Ovary (tissue), 7 donors: ENCODE measurements at regions not wholly inside any gene's neighbourhood (a gene's known extent, or its start where the extent isn't known, plus 50 kb on each side); places are given as distances from the start of the nearest gene placed in this dataset.

Experiments used
- DNase-seq, 5 donors: peaks; one replicate each; pipeline ENCODE4 v3.0.0-alpha.2; 2019 to 2020
- H3K27ac ChIP-seq, 2 donors: fragments of 200-600 bp; one replicate each; pipeline versions ENCODE4 v1.5.1 to v1.8.0; 2019 to 2022
- H3K27me3 ChIP-seq: fragments of 200-600 bp; one replicate; pipeline ENCODE4 v1.8.0; 2022
- H3K36me3 ChIP-seq: fragments of 200-600 bp; sonication (generic); one replicate; pipeline ENCODE4 v1.5.1; 2019
- H3K4me1 ChIP-seq: one replicate; pipeline ENCODE4 v1.8.1; 2013; ENCODE audit warnings: mild to moderate bottlenecking, moderate library complexity; ENCODE audit not compliant: insufficient read depth
- H3K4me3 ChIP-seq: fragments of 200-600 bp; sonication (generic); one replicate; pipeline ENCODE4 v1.5.1; 2017
- H3K9me3 ChIP-seq, 2 donors: fragments of 200-600 bp in 1 of 2; sonication (generic) in 1 of 2; one replicate each; pipeline versions ENCODE4 v1.5.1 to v1.8.1; 2013 to 2019; ENCODE audit warnings: mild to moderate bottlenecking in 1 of 2, moderate library complexity in 1 of 2
- EP300 ChIP-seq: sonication (generic); formaldehyde crosslinking; IDR thresholded peaks from one replicate; pipeline ENCODE4 v1.6.1; 2017; ENCODE audit warnings: antibody characterized with exemption
- POLR2A ChIP-seq: fragments of 450-650 bp; IDR thresholded peaks from one replicate; pipeline ENCODE4 v1.6.1; 2017; ENCODE audit warnings: antibody characterized with exemption, mild to moderate bottlenecking, moderate library complexity
- WGBS, 3 donors: extraction: QIAGEN DNeasy Blood & Tissue Kit in 1 of 3; methylation state at CpG; one replicate each; pipeline versions ENCODE4 v1.1.5 to v1.1.7; 2013 to 2017; 5-methylcytosine and 5-hydroxymethylcytosine counted together
- intact Hi-C, 4 donors: fragments of 100-400 bp; cut with DNase I; formaldehyde crosslinking; loops; one replicate each; pipeline versions ENCODE4 v1.11.0 to v1.15.1; 2022 to 2023
- TF ChIP-seq, protein P1 (sequence below), 3 donors: fragments of 450-650 bp in 2 of 3; fragments of 200-600 bp in 1 of 3; IDR thresholded peaks; one replicate each; pipeline versions ENCODE4 v1.5.1 to v1.8.0; 2016 to 2022; ENCODE audit warnings: antibody characterized with exemption in 3 of 3, mild to moderate bottlenecking in 1 of 3
- donor health status: DM: no; HTN: no; CAD: no; lungs with moderate emphysema.
- donor health status: DM: no; HTN: no; CAD: no.
- donor health status: Bipolar disorder and iron deficiency.
- donor health status: DM: no; HTN: no; CAD: no.
- donor health status: DM: yes; HTN: yes; CAD: no.

DNA sequence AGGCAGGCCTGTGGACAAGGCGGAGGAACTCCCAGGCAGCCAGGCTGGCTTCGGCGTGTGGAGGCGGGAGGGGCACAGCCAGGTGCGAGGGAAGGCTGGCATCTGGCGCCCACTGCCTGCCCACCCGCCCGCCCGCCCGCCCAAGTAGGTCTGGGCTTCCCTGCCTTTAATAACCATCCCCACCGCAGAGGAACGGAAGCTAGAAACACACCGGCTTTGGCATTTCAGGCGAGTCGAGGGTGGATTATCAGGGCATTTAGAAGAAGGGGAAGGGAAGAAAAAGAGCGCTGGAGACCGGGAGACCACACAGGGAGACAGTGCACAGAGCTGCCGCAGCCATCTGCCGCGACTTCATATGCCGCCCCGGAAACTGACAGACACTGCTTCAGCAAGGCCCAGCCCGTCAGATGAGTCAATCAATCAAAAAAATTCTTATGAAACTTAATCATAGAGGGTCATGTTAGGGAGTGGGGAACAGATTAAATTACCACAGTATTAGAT, 199.7 kb downstream of the TSHZ3 start:
- no peak for TF ChIP-seq EP300
- TF ChIP-seq, protein P1, sequence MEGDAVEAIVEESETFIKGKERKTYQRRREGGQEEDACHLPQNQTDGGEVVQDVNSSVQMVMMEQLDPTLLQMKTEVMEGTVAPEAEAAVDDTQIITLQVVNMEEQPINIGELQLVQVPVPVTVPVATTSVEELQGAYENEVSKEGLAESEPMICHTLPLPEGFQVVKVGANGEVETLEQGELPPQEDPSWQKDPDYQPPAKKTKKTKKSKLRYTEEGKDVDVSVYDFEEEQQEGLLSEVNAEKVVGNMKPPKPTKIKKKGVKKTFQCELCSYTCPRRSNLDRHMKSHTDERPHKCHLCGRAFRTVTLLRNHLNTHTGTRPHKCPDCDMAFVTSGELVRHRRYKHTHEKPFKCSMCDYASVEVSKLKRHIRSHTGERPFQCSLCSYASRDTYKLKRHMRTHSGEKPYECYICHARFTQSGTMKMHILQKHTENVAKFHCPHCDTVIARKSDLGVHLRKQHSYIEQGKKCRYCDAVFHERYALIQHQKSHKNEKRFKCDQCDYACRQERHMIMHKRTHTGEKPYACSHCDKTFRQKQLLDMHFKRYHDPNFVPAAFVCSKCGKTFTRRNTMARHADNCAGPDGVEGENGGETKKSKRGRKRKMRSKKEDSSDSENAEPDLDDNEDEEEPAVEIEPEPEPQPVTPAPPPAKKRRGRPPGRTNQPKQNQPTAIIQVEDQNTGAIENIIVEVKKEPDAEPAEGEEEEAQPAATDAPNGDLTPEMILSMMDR (IDR thresholded peaks at IDR 0.05): no peak
- TF ChIP-seq POLR2A: no peak
- H3K27me3 ChIP-seq: no peaks in the 10 kb centered on the region
- no peaks in the 10 kb centered on the region for H3K4me1 ChIP-seq
- no peak for DNase-seq
- 88 to 90% (median 89%) methylated on average over 23 of the region's 23 CpGs for WGBS, 3 donors
- H3K27ac ChIP-seq: no peak overlapping the region
- intact Hi-C loops: no loop called here
- H3K4me3 ChIP-seq: no peak overlapping the region
- H3K9me3 ChIP-seq: no peaks in the 10 kb centered on the region
- no peaks in the 10 kb centered on the region for H3K36me3 ChIP-seq

- no peak overlapping the region for H3K27ac ChIP-seq
- TF ChIP-seq EP300: no peak
- TF ChIP-seq, protein P1 (IDR thresholded peaks at IDR 0.05): no peak
- TF ChIP-seq POLR2A: no peak
- H3K9me3 ChIP-seq: no peaks in the 10 kb centered on the region
- no peaks in the 10 kb centered on the region for H3K4me1 ChIP-seq
- H3K36me3 ChIP-seq: no peaks in the 10 kb centered on the region
- 76 to 84% (median 83%) methylated on average over 4 of the region's 4 CpGs for WGBS, 3 donors
- no peak overlapping the region for H3K4me3 ChIP-seq
- DNase-seq: no peak
- intact Hi-C loops: no loop called here
- no peaks in the 10 kb centered on the region for H3K27me3 ChIP-seq
Observed at GRCh38 chr19:31148671-31149070, 200.6 kb downstream of the TSHZ3 start.

- Histone ChIP-seq H3K4me3 (no peak overlapping the region), H3K36me3 (no peaks in the 10 kb centered on the region), H3K9me3 (no peaks in the 10 kb centered on the region), H3K27me3 (no peaks in the 10 kb centered on the region), H3K4me1 (no peaks in the 10 kb centered on the region), H3K27ac (no peak overlapping the region)
- intact Hi-C loops: no loop called here
- TF ChIP-seq EP300 (no peak), POLR2A (no peak)
- TF ChIP-seq, protein P1 (IDR thresholded peaks at IDR 0.05): no peak
- no peak for DNase-seq
- 93 to 96% (median 95%) methylated on average over 2 of the region's 2 CpGs for WGBS, 3 donors
Observed at GRCh38 chr19:31147234-31147633, 202.0 kb downstream of the TSHZ3 start.

DNA sequence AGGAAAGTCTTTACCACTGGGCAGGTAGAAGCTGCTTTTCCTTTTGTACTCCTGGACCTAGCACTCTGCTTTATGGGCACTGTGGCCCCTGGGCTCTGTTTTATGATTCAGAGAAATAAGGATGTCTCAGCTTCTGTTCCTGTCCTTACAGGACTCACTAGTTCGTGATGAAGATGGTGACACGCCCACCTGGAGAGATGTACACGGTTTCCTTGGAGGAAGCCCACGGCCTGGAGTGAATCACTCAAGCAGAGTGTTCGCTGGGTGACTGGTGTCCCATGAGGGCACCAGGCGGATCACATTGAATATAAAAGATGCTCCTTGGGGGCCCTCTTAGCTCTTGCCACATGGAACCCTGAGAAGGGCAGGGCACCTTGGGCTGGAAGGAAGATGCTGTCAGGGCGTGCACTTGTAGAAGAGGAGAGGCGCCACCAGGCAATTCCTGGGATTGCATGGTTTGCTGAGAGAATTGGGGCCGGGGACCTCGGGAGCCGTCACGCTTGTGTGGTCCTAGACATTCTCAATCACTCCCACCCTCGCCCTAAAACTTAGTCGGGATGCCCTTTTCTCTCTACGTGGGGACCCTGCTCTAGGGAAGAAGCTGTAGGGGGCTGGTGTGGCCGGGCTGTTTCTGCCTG, 202.6 kb downstream of the TSHZ3 start:
- no peaks in the 10 kb centered on the region for H3K27me3 ChIP-seq
- no peak overlapping the region for H3K4me3 ChIP-seq
- 86 to 90% (median 89%) methylated on average over 16 of the region's 16 CpGs for WGBS, 3 donors
- no peak for DNase-seq
- no peaks in the 10 kb centered on the region for H3K9me3 ChIP-seq
- no peaks in the 10 kb centered on the region for H3K36me3 ChIP-seq
- intact Hi-C loops: no loop called here
- no peaks in the 10 kb centered on the region for H3K4me1 ChIP-seq
- H3K27ac ChIP-seq: no peak overlapping the region
- TF ChIP-seq EP300: no peak
- TF ChIP-seq POLR2A: no peak
- TF ChIP-seq, protein P1 (IDR thresholded peaks at IDR 0.05): no peak
